HepG2 (cell line): ENCODE measurements at regions not wholly inside any gene's neighbourhood (a gene's known extent, or its start where the extent isn't known, plus 50 kb on each side); places are given as distances from the start of the nearest gene placed in this dataset.
A peak's percentile ranks its signal among the peaks of the same experiment; 100 is the strongest.

Experiments
- ATAC-seq: fragments of 200-7000 bp; cut with Tn5 transposase; 3 replicates; pipeline ENCODE4 v1.9.1; 2020; ENCODE audit warnings: mild to moderate bottlenecking, moderate library complexity
- BruUV-seq: library from RNA; stranded (reverse); fragments of 400-500 nt; replicated peaks from 2 replicates; lab custom pipeline; 2021; lab: Mats Ljungman, UMichigan
- CTCF ChIA-PET: fragments of 300-600 bp; formaldehyde crosslinking; extraction: SDS; loops from one replicate; lab custom pipeline; 2021; ENCODE audit warnings: low total read pairs, inconsistent platforms, low intra/inter-chr PET ratio; lab: Yijun Ruan, JAX
- POLR2A ChIA-PET: fragments of 350-600 bp; sonication (Branson Sonifier 250); formaldehyde crosslinking; loops from one replicate; lab custom pipeline; 2020; ENCODE audit warnings: antibody characterized with exemption, inconsistent platforms; lab: Yijun Ruan, JAX
- DNase-seq: peaks from one replicate; pipeline ENCODE4 v3.0.0-alpha.2; 2015; ENCODE audit warnings: low spot score
- FAIRE-seq: peaks from 3 replicates; lab custom pipeline; 2011; peaks lifted over from hg19 to GRCh38; lab: Jason Lieb, UNC
- H2AFZ ChIP-seq: one replicate; pipeline ENCODE4 v1.6.1; 2011; ENCODE audit warnings: low read length, inconsistent platforms
- H3K27ac ChIP-seq: fragments of 300-600 bp; 3 replicates; pipeline ENCODE4 v1.8.0; 2011; ENCODE audit warnings: mixed run types, mild to moderate bottlenecking, mixed read lengths, low read length, inconsistent platforms; ENCODE audit not compliant: insufficient read depth; ENCODE audit errors: extremely low read length
- H3K27me3 ChIP-seq, 2 experiments: fragments of 200-600 bp in 1 of 2; 2 replicates in 1 of 2; 3 replicates in 1 of 2; pipeline versions ENCODE4 v1.6.0 to v1.8.0; 2011; ENCODE audit warnings: low read length in 2 of 2, mild to moderate bottlenecking in 2 of 2, moderate library complexity in 2 of 2, inconsistent platforms in 1 of 2; ENCODE audit not compliant: insufficient read depth in 2 of 2, control insufficient read depth in 1 of 2
- H3K36me3 ChIP-seq, 2 experiments: fragments of 200-600 bp in 1 of 2; replicated peaks in 1 of 2; 2 replicates in 1 of 2; 3 replicates in 1 of 2; pipeline versions ENCODE4 v1.5.1 to v1.8.0; 2011; ENCODE audit warnings: low read length in 2 of 2, inconsistent platforms in 1 of 2; ENCODE audit not compliant: insufficient read depth in 2 of 2, control insufficient read depth in 1 of 2
- H3K4me1 ChIP-seq: 2 replicates; pipeline ENCODE4 v1.5.1; 2012; ENCODE audit warnings: low read length, inconsistent platforms; ENCODE audit not compliant: insufficient read depth
- H3K4me2 ChIP-seq: 2 replicates; pipeline ENCODE4 v1.6.0; 2011; ENCODE audit warnings: low read depth, low read length, inconsistent platforms
- H3K4me3 ChIP-seq, 3 experiments: fragments of 200-600 bp in 1 of 3; sonication (generic), shearing (Covaris generic) in 1 of 3; replicated peaks in 1 of 3; 2 replicates each; pipeline ENCODE4 v1.5.1; 2011 to 2016; ENCODE audit warnings: low read length in 3 of 3, inconsistent platforms in 2 of 3, low read depth in 2 of 3, mild to moderate bottlenecking in 2 of 3, control low read depth in 1 of 3, mixed read lengths in 1 of 3; ENCODE audit not compliant: insufficient read depth in 1 of 3
- H3K79me2 ChIP-seq: one replicate; pipeline ENCODE4 v1.6.1; 2011; ENCODE audit warnings: low read length, inconsistent platforms; ENCODE audit not compliant: insufficient read depth
- H3K9ac ChIP-seq: 2 replicates; pipeline ENCODE4 v1.6.0; 2011; ENCODE audit warnings: mild to moderate bottlenecking, low read depth, low read length, inconsistent platforms; ENCODE audit not compliant: insufficient read depth
- H3K9me3 ChIP-seq: 2 replicates; pipeline ENCODE4 v1.5.1; 2012; ENCODE audit warnings: mild to moderate bottlenecking, low read length
- H4K20me1 ChIP-seq: 2 replicates; pipeline ENCODE4 v1.6.0; 2011; ENCODE audit warnings: inconsistent platforms, mild to moderate bottlenecking, low read length, moderate library complexity; ENCODE audit not compliant: insufficient read depth
- GATA4 ChIP-seq: sonication (generic); IDR thresholded peaks from 2 replicates; pipeline ENCODE4 v1.6.1; 2016; ENCODE audit warnings: antibody characterized with exemption, low read depth, borderline replicate concordance
- MAFF ChIP-seq: IDR thresholded peaks from 2 replicates; pipeline ENCODE4 v1.6.1; 2011; ENCODE audit warnings: low read depth, low read length, improper control_type of control experiment
- MAFK ChIP-seq, 2 experiments: IDR thresholded peaks in 1 of 2; conservative IDR thresholded peaks in 1 of 2; 2 replicates each; pipeline ENCODE4 v1.6.1; 2011; ENCODE audit warnings: improper control_type of control experiment in 2 of 2, low read length in 2 of 2
- MED8 ChIP-seq: sonication (generic); formaldehyde crosslinking; IDR thresholded peaks from 2 replicates; pipeline ENCODE4 v1.8.1; 2023; ENCODE audit warnings: mild to moderate bottlenecking, missing genetic modification reagents; ENCODE audit not compliant: insufficient replicate concordance
- MTA1 ChIP-seq: sonication (generic); formaldehyde crosslinking; IDR thresholded peaks from 2 replicates; pipeline ENCODE4 v1.4.0; 2020; ENCODE audit warnings: missing genetic modification reagents, mild to moderate bottlenecking, borderline replicate concordance
- POLR2G ChIP-seq: fragments of 200-400 bp; formaldehyde crosslinking; IDR thresholded peaks from 2 replicates; pipeline ENCODE4 v1.6.1; 2018; ENCODE audit warnings: mild to moderate bottlenecking, low read depth, low read length, moderate library complexity
- PRMT3 ChIP-seq: sonication (generic); formaldehyde crosslinking; IDR thresholded peaks from 2 replicates; pipeline ENCODE4 v1.8.1; 2022; ENCODE audit warnings: low read depth, mild to moderate bottlenecking, moderate library complexity, missing genetic modification reagents, borderline replicate concordance
- RFX3 ChIP-seq: IDR thresholded peaks from 2 replicates; pipeline ENCODE4 v1.6.1; 2016; ENCODE audit warnings: missing biosample characterization, missing genetic modification reagents
- SETDB1 ChIP-seq: sonication (generic); formaldehyde crosslinking; IDR thresholded peaks from 2 replicates; pipeline ENCODE4 v1.5.1; 2020; ENCODE audit warnings: missing genetic modification reagents, mild to moderate bottlenecking, borderline replicate concordance
- ZMAT3 ChIP-seq: sonication (generic); formaldehyde crosslinking; conservative IDR thresholded peaks from 2 replicates; pipeline ENCODE4 v1.7.0; 2021; ENCODE audit warnings: missing genetic modification reagents
- ZNF251 ChIP-seq: sonication (generic); formaldehyde crosslinking; IDR thresholded peaks from 2 replicates; pipeline ENCODE4 v1.9.0; 2021; ENCODE audit warnings: mild to moderate bottlenecking, missing genetic modification reagents
- ZNF264 ChIP-seq: sonication (generic); formaldehyde crosslinking; IDR thresholded peaks from 2 replicates; pipeline ENCODE4 v1.4.0; 2020; ENCODE audit warnings: missing genetic modification reagents
- ZNF460 ChIP-seq: sonication (generic); formaldehyde crosslinking; IDR thresholded peaks from 2 replicates; pipeline ENCODE4 v1.5.1; 2020; ENCODE audit warnings: missing genetic modification reagents, mild to moderate bottlenecking, borderline replicate concordance
- ZNF567 ChIP-seq: sonication (generic); formaldehyde crosslinking; IDR thresholded peaks from 2 replicates; pipeline ENCODE4 v1.8.1; 2023; ENCODE audit warnings: mild to moderate bottlenecking, missing genetic modification reagents, borderline replicate concordance
- ZNF841 ChIP-seq: sonication (generic); formaldehyde crosslinking; IDR thresholded peaks from 2 replicates; pipeline ENCODE4 v1.8.1; 2023; ENCODE audit warnings: missing genetic modification reagents, borderline replicate concordance
- WGBS: methylation state at CpG from one replicate; pipeline ENCODE4 v1.1.6; 2017; ENCODE audit warnings: low lambda C conversion rate; 5-methylcytosine and 5-hydroxymethylcytosine counted together
- in situ Hi-C: cut with HindIII; loops from 2 replicates; pipeline ENCODE4 v1.10.0; 2017; ENCODE audit warnings: low pct_unique_long_range_greater_than_20kb; ENCODE audit not compliant: extremely low pct_ligation_motif_present
- intact Hi-C: fragments of 100-400 bp; cut with micrococcal nuclease; formaldehyde crosslinking; loops from one replicate; pipeline ENCODE4 v1.10.0; 2022; ENCODE audit not compliant: unreplicated experiment
- TF ChIP-seq, protein P1 (sequence below): sonication (generic); formaldehyde crosslinking; IDR thresholded peaks from 2 replicates; pipeline ENCODE4 v1.5.1; 2020; ENCODE audit warnings: mild to moderate bottlenecking, missing genetic modification reagents, borderline replicate concordance
- TF ChIP-seq, protein P2 (sequence below): sonication (generic); formaldehyde crosslinking; IDR thresholded peaks from 2 replicates; pipeline ENCODE4 v1.5.0; 2020; ENCODE audit warnings: mild to moderate bottlenecking, missing genetic modification reagents
- TF ChIP-seq, protein P3 (sequence below): sonication (generic); formaldehyde crosslinking; IDR thresholded peaks from 2 replicates; pipeline ENCODE4 v1.8.0; 2022; ENCODE audit warnings: missing genetic modification reagents, mild to moderate bottlenecking, borderline replicate concordance

DNA sequence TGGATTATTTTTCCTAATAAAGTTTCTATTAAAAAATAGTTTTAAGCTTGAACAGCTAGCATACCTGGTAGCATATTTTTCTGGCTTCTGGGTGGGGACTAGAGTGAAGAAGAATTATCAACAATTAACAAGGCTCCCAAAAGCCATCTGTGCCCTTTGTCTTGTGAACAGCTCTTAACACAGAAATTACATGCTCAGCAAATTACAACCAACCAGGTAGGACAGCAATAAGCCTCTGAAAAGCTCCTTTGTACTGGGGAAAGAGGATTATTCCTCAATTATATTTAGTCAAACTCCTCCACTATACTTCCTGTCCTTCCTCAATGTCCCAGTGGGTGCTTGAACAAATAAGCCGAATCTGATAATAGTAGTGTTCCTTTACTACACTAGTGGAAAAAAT is 162.8 kb downstream of the RAB38 start:
- intact Hi-C loops = no loop called here
- 0% methylated on average over 1 of the region's 1 CpG for WGBS
- H3K79me2 ChIP-seq = no peaks in the 10 kb centered on the region
- BruUV-seq = no TSS peak
- no peaks in the 10 kb centered on the region for H4K20me1 ChIP-seq
- no peaks in the 10 kb centered on the region; a peak in 1 of 5 replicates for H3K27me3 ChIP-seq
- no peaks in the 10 kb centered on the region for H3K36me3 ChIP-seq
- DNase-seq (no peak), ATAC-seq (no peak), FAIRE-seq (no peak)
- CTCF ChIA-PET = no interaction called here
- TF ChIP-seq POLR2G (no peak), MTA1 (no peak), MAFF (peak; percentile 49), GATA4 (no peak), MED8 (no peak), MAFK (conservative IDR thresholded peaks at IDR 0.05 in 1 of 2, IDR thresholded peaks at IDR 0.05 in 1 of 2; ENCODE audit: low read length in 2 of 2) (peak; percentile 53 to 72), PRMT3 (no peak)
- TF ChIP-seq, protein P1, sequence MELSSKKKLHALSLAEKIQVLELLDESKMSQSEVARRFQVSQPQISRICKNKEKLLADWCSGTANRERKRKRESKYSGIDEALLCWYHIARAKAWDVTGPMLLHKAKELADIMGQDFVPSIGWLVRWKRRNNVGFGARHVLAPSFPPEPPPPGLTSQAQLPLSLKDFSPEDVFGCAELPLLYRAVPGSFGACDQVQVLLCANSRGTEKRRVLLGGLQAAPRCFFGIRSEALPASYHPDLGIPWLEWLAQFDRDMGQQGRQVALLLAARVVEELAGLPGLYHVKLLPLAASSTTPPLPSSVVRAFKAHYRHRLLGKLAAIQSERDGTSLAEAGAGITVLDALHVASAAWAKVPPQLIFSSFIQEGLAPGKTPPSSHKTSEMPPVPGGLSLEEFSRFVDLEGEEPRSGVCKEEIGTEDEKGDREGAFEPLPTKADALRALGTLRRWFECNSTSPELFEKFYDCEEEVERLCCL (CRISPR knock-in tag) = no peak
- H3K9ac ChIP-seq = no peak overlapping the region
- H3K9me3 ChIP-seq = no peaks in the 10 kb centered on the region
- H3K4me3 ChIP-seq = no peak overlapping the region
- POLR2A ChIA-PET = no interaction called here
- in situ Hi-C loops = loop anchor here (25.0 kb wide), 1 partner anchor 525 kb away; no protein-coding TSS in a partner anchor
- no peaks in the 10 kb centered on the region for H3K4me1 ChIP-seq
- no peak overlapping the region for H3K4me2 ChIP-seq
- no peak overlapping the region for H2AFZ ChIP-seq
- no peak overlapping the region for H3K27ac ChIP-seq

- Histone ChIP-seq H4K20me1 (no peaks in the 10 kb centered on the region), H3K27me3 (no peaks in the 10 kb centered on the region), H3K4me1 (no peaks in the 10 kb centered on the region), H2AFZ (no peak overlapping the region), H3K9ac (no peak overlapping the region), H3K79me2 (no peaks in the 10 kb centered on the region), H3K27ac (no peak overlapping the region), H3K4me3 (no peak overlapping the region), H3K4me2 (no peak overlapping the region), H3K9me3 (no peaks in the 10 kb centered on the region), H3K36me3 (no peaks in the 10 kb centered on the region)
- no TSS peak for BruUV-seq
- in situ Hi-C loops = no loop called here
- intact Hi-C loops = no loop called here
- FAIRE-seq (no peak), DNase-seq (no peak), ATAC-seq (no peak)
- ChIA-PET POLR2A (no interaction called here), CTCF (no interaction called here)
- WGBS = 67% methylated on average over 2 of the region's 2 CpGs
- TF ChIP-seq, protein P2, sequence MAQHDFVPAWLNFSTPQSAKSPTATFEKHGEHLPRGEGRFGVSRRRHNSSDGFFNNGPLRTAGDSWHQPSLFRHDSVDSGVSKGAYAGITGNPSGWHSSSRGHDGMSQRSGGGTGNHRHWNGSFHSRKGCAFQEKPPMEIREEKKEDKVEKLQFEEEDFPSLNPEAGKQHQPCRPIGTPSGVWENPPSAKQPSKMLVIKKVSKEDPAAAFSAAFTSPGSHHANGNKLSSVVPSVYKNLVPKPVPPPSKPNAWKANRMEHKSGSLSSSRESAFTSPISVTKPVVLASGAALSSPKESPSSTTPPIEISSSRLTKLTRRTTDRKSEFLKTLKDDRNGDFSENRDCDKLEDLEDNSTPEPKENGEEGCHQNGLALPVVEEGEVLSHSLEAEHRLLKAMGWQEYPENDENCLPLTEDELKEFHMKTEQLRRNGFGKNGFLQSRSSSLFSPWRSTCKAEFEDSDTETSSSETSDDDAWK (CRISPR knock-in tag) = no peak
- TF ChIP-seq ZNF264 (CRISPR knock-in tag) (no peak), RFX3 (CRISPR knock-in tag) (no peak), ZNF841 (CRISPR knock-in tag) (no peak), SETDB1 (CRISPR knock-in tag) (no peak), ZMAT3 (no peak), ZNF460 (CRISPR knock-in tag) (no peak), ZNF567 (CRISPR knock-in tag) (no peak), ZNF251 (CRISPR knock-in tag) (no peak)
- TF ChIP-seq, protein P3, sequence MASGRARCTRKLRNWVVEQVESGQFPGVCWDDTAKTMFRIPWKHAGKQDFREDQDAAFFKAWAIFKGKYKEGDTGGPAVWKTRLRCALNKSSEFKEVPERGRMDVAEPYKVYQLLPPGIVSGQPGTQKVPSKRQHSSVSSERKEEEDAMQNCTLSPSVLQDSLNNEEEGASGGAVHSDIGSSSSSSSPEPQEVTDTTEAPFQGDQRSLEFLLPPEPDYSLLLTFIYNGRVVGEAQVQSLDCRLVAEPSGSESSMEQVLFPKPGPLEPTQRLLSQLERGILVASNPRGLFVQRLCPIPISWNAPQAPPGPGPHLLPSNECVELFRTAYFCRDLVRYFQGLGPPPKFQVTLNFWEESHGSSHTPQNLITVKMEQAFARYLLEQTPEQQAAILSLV (CRISPR knock-in tag) = no peak
These were observed 199.2 kb downstream of the RAB38 start for GRCh38 chr11:87976009-87976408.
